ENCODE measurements at regions not wholly inside any gene's neighbourhood (a gene's known extent, or its start where the extent isn't known, plus 50 kb on each side); places are given as distances from the start of the nearest gene placed in this dataset.

GRCh38 chr9:87324613-87325194 lies 173.0 kb upstream of the DAPK1 start:
- ChIA-PET POLR2A (no interaction called here), CTCF (interaction anchor here (0.6 to 1.9 kb wide), 10 partner anchors 39 to 910 kb away, joined by 3 to 15 read pairs (median 4); no protein-coding TSS in a partner anchor)
- Mint-ChIP-seq H3K4me1 (ENCODE audit: low read depth) (no peaks in the 10 kb centered on the region), H3K36me3 (ENCODE audit: low read depth) (no peaks in the 10 kb centered on the region), H3K27me3 (ENCODE audit: low read depth) (peaks cover 4% of the 10 kb centered on the region), H3K4me3 (no peak overlapping the region), H3K27ac (no peak overlapping the region), H3K9me3 (ENCODE audit: insufficient read depth) (no peaks in the 10 kb centered on the region)
- no peak for DNase-seq
- ATAC-seq: no peak

DNA sequence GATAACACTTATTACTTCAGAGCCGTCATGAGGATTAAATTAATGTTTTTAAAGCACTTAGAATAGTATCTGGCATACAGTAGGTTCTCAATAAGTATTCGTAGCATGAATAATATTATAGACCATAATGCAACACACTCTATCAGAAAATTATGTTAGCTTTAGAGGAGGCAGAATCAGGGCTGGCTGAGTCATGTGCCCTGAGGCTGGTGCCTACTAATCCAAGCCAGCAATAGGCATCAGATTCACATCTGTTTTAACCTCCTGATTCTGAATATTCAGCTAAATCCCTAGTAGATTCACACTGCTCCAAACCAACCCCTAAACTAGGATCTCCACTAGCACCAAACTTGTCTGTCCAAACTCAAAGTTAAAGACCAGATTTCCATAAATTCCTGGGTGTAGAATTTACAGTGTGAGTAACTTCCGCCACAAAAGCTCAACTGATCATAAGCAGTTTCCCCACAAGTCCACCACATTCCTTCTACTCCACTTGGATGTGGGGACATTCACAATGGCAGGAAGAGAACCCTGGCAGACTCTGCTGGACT lies 170.0 kb upstream of the DAPK1 start:
- no peak overlapping the region for H3K4me3 Mint-ChIP-seq
- no peak overlapping the region for H3K27ac Mint-ChIP-seq
- no peaks in the 10 kb centered on the region for H3K27me3 Mint-ChIP-seq (ENCODE audit: low read depth)
- ATAC-seq (no peak), DNase-seq (no peak)
- CTCF ChIA-PET: no interaction called here
- no peaks in the 10 kb centered on the region for H3K36me3 Mint-ChIP-seq (ENCODE audit: low read depth)
- H3K9me3 Mint-ChIP-seq (ENCODE audit: insufficient read depth): no peaks in the 10 kb centered on the region
- H3K4me1 Mint-ChIP-seq (ENCODE audit: low read depth): no peaks in the 10 kb centered on the region
- POLR2A ChIA-PET: no interaction called here

DNA sequence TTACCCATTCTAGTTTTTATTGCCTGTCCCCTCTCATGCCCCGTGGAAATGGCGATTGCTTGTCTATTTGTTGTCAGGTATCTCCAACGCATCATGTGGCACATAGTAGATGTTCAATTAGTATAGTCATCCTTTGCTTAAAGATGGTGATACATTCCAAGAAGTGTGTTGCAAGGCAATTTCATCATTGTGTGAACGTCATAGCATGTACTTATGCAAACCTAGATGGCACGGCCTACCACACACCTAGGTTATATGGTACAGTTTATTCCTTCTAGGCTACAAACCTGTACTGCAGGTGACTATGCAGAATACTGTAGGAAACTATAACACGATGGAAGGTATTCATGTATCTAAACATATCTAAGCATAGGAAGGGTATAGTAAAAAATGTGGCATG lies 163.9 kb upstream of the DAPK1 start:
- Mint-ChIP-seq H3K4me3 (no peak overlapping the region), H3K9me3 (ENCODE audit: insufficient read depth) (no peaks in the 10 kb centered on the region), H3K27me3 (ENCODE audit: low read depth) (peaks cover 20% of the 10 kb centered on the region), H3K27ac (no peak overlapping the region), H3K36me3 (ENCODE audit: low read depth) (no peaks in the 10 kb centered on the region), H3K4me1 (ENCODE audit: low read depth) (no peaks in the 10 kb centered on the region)
- DNase-seq (no peak), ATAC-seq (no peak)
- ChIA-PET CTCF (no interaction called here), POLR2A (no interaction called here)

DNA sequence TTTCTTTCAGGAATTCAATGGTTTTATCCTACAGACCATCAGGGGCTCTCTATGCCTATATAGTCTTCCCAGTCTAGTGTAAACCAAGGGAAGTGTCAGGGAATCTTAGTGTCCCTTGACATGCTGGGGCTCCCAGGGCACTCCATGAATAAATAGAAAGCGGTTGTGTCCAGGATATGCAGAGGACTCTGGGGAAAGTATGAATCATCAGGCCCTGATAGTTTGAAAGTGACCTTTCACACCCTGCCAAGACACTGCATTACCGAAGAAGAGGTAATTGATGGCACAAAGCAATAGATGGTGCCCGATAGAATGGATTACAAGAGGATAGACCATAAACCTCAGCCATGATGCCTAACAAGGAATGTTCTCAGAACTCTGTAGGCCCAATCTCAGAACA lies 163.3 kb upstream of the DAPK1 start:
- no peak for DNase-seq
- H3K27me3 Mint-ChIP-seq (ENCODE audit: low read depth): peaks cover 20% of the 10 kb centered on the region

DNA sequence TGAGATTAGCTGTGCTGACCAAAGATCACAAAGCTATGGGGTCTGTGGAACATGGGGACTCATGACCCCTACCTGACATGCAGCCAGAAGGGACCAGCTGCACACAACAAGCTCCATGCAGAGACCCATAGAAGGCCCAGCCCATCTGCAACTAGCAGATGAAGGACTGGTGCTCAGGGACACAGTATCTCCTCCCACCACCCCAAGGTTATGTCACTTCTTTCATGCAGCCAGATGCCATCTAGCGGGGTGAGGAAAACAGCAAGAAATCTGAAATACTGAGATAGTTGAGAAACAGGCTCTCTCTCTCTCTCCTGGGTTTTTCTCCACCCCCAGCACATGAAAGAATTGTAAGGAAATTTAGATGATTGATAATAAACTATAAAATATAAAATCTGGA lies 161.3 kb upstream of the DAPK1 start:
- H3K27me3 Mint-ChIP-seq (ENCODE audit: low read depth): peaks cover 20% of the 10 kb centered on the region
- no peak for ATAC-seq
- POLR2A ChIA-PET: no interaction called here
- H3K36me3 Mint-ChIP-seq (ENCODE audit: low read depth): no peaks in the 10 kb centered on the region
- no peaks in the 10 kb centered on the region for H3K4me1 Mint-ChIP-seq (ENCODE audit: low read depth)
- CTCF ChIA-PET: interaction anchor here (1.3 kb wide), 1 partner anchor 327 kb away, joined by 3 read pairs; no protein-coding TSS in a partner anchor
- H3K27ac Mint-ChIP-seq: no peak overlapping the region
- no peak overlapping the region for H3K4me3 Mint-ChIP-seq
- H3K9me3 Mint-ChIP-seq (ENCODE audit: insufficient read depth): no peaks in the 10 kb centered on the region
- DNase-seq: no peak

More for the DNA sequence above, 163.3 kb upstream of the DAPK1 start:
- CTCF ChIA-PET: no interaction called here
- ATAC-seq: no peak
- POLR2A ChIA-PET: no interaction called here
- H3K36me3 Mint-ChIP-seq (ENCODE audit: low read depth): no peaks in the 10 kb centered on the region
- no peaks in the 10 kb centered on the region for H3K4me1 Mint-ChIP-seq (ENCODE audit: low read depth)
- no peak overlapping the region for H3K4me3 Mint-ChIP-seq
- no peaks in the 10 kb centered on the region for H3K9me3 Mint-ChIP-seq (ENCODE audit: insufficient read depth)
- H3K27ac Mint-ChIP-seq: no peak overlapping the region

DNA sequence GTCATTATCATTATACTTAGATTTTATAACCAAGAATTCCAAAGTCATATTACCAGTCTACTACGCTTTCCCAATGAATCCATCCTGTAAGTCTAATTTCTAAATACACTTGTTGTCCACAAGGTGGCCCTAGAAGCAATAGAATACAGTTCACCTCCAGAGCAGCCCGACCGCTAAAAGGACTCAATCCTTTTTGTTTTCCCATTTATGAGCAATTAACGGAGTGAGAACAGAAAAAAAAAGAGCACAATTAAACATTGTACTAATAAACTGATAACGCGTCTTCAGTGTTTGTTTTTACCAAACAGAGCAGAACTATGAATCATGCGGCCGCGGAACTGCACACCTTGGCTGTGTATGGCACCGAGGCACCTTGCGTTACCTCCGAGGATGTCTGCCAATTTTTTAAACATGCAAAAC lies 160.7 kb upstream of the DAPK1 start:
- POLR2A ChIA-PET: no interaction called here
- Mint-ChIP-seq H3K9me3 (ENCODE audit: insufficient read depth) (no peaks in the 10 kb centered on the region), H3K4me1 (ENCODE audit: low read depth) (no peaks in the 10 kb centered on the region), H3K27ac (no peak overlapping the region), H3K4me3 (no peak overlapping the region), H3K27me3 (ENCODE audit: low read depth) (peaks cover 20% of the 10 kb centered on the region), H3K36me3 (ENCODE audit: low read depth) (no peaks in the 10 kb centered on the region)
- no peak for ATAC-seq
- CTCF ChIA-PET: interaction anchor here (1.0 to 1.2 kb wide), 2 partner anchors 326 to 475 kb away, joined by 5 to 6 read pairs; no protein-coding TSS in a partner anchor
- no peak for DNase-seq

- H3K27ac Mint-ChIP-seq: no peak overlapping the region
- no peak for DNase-seq
- H3K4me3 Mint-ChIP-seq: no peak overlapping the region
- no peaks in the 10 kb centered on the region for H3K9me3 Mint-ChIP-seq (ENCODE audit: insufficient read depth)
- no peaks in the 10 kb centered on the region for H3K36me3 Mint-ChIP-seq (ENCODE audit: low read depth)
- ChIA-PET POLR2A (no interaction called here), CTCF (interaction anchor here (1.0 to 1.2 kb wide), 2 partner anchors 326 to 475 kb away, joined by 5 to 6 read pairs; no protein-coding TSS in a partner anchor)
- H3K27me3 Mint-ChIP-seq (ENCODE audit: low read depth): peaks cover 20% of the 10 kb centered on the region
- no peaks in the 10 kb centered on the region for H3K4me1 Mint-ChIP-seq (ENCODE audit: low read depth)
- no peak for ATAC-seq
Measured at GRCh38 chr9:87337335-87338087, 160.2 kb upstream of the DAPK1 start.

DNA sequence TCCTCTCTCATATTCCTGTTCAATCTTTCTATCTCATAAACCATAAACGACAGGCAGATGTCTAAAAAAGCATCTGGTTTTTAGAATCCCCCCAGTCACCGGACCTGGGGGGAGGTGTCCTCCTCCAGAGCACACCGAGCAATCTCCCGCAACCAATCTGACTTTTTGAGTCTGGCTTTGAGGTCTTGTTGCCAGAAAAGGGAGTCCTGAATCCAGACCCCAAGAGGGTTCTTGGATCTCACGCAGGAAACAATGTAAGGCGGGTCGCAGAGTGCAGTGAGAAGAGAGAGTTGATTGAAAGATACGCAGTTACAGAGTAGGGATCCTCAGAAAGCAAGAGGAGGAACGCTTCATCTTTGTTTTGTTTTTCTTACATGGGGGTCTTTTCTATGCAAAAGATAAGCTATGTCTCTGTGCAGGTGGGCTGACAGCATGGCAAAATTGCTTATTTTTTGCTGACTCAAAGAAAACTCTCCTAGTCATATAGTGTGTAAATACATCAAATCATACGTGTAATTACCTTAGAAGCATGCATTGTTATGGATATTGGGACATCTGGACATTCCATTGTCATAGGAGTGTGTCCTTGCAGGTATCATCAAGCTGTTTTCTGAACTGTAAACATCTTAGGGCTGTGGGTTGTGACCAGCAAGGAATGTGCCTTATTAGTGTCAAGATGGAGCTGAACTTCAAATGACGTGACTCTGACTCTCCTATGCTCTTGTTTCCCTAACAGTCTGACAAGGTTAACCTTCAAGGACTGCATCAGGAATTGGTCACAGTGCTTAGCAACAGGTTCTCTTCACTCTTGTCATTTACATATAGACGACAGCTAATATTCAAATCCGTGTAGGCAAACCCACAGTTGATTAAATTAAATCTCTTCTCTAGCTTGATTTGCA lies 159.3 kb upstream of the DAPK1 start:
- POLR2A ChIA-PET: no interaction called here
- Mint-ChIP-seq H3K36me3 (ENCODE audit: low read depth) (no peaks in the 10 kb centered on the region), H3K4me3 (no peak overlapping the region), H3K27me3 (ENCODE audit: low read depth) (peaks cover 20% of the 10 kb centered on the region), H3K27ac (no peak overlapping the region), H3K9me3 (ENCODE audit: insufficient read depth) (no peaks in the 10 kb centered on the region), H3K4me1 (ENCODE audit: low read depth) (no peaks in the 10 kb centered on the region)
- CTCF ChIA-PET: interaction anchor here (0.9 to 1.2 kb wide), 3 partner anchors 325 to 474 kb away, joined by 3 to 6 read pairs (median 5); no protein-coding TSS in a partner anchor
- no peak for DNase-seq
- ATAC-seq: no peak

GRCh38 chr9:87340391-87340790 lies 157.3 kb upstream of the DAPK1 start:
- no peaks in the 10 kb centered on the region for H3K4me1 Mint-ChIP-seq (ENCODE audit: low read depth)
- CTCF ChIA-PET: interaction anchor here (0.6 kb wide), 1 partner anchor 17 kb away, joined by 3 read pairs; no protein-coding TSS in a partner anchor
- POLR2A ChIA-PET: no interaction called here
- H3K9me3 Mint-ChIP-seq (ENCODE audit: insufficient read depth): no peaks in the 10 kb centered on the region
- DNase-seq: no peak
- H3K27ac Mint-ChIP-seq: no peak overlapping the region
- no peak for ATAC-seq
- no peaks in the 10 kb centered on the region for H3K36me3 Mint-ChIP-seq (ENCODE audit: low read depth)
- H3K4me3 Mint-ChIP-seq: no peak overlapping the region
- peaks cover 20% of the 10 kb centered on the region for H3K27me3 Mint-ChIP-seq (ENCODE audit: low read depth)

DNA sequence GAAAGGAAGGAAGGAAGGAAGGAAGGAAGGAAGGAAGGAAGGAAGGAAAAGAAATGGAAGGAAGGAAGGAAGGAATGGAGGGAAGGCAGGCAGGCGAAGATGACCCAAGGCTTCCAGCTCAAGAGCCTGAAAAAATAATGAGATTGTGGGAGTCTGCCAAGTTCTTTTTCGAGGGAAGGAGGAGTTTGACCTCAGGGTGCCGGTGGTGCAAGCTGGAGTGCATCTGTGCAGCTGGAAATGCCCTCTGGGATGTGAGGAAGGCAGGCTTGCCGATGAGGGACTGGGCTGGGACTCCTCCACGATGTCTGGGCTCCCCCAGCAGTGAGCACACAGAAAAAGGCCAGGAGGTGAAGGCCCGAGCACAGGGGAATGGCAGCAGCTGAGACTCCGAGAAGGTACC lies 154.9 kb upstream of the DAPK1 start:
- no peak for DNase-seq
- no peaks in the 10 kb centered on the region for H3K36me3 Mint-ChIP-seq (ENCODE audit: low read depth)
- no peak overlapping the region for H3K27ac Mint-ChIP-seq
- POLR2A ChIA-PET: interaction anchor here (0.6 kb wide), 1 partner anchor 702 kb away, joined by 3 read pairs; no protein-coding TSS in a partner anchor
- no peaks in the 10 kb centered on the region for H3K4me1 Mint-ChIP-seq (ENCODE audit: low read depth)
- H3K4me3 Mint-ChIP-seq: no peak overlapping the region
- CTCF ChIA-PET: no interaction called here
- peaks cover 14% of the 10 kb centered on the region for H3K27me3 Mint-ChIP-seq (ENCODE audit: low read depth)
- H3K9me3 Mint-ChIP-seq (ENCODE audit: insufficient read depth): no peaks in the 10 kb centered on the region
- no peak for ATAC-seq

GRCh38 chr9:87343816-87344430 lies 153.7 kb upstream of the DAPK1 start:
- no peaks in the 10 kb centered on the region for H3K4me1 Mint-ChIP-seq (ENCODE audit: low read depth)
- H3K9me3 Mint-ChIP-seq (ENCODE audit: insufficient read depth): no peaks in the 10 kb centered on the region
- H3K4me3 Mint-ChIP-seq: no peak overlapping the region
- no peak for DNase-seq
- H3K27me3 Mint-ChIP-seq (ENCODE audit: low read depth): peaks cover 4% of the 10 kb centered on the region
- ChIA-PET CTCF (no interaction called here), POLR2A (no interaction called here)
- H3K36me3 Mint-ChIP-seq (ENCODE audit: low read depth): no peaks in the 10 kb centered on the region
- no peak for ATAC-seq
- no peak overlapping the region for H3K27ac Mint-ChIP-seq

All from activated CD8-positive, alpha-beta T cell treated with anti-CD3 and anti-CD28 coated beads, Interleukin-2, amount 10 ng/mL, durations not matched to agents 7 days and 5 days (primary cell).